ENCODE measurements at regions not wholly inside any gene's neighbourhood (a gene's known extent, or its start where the extent isn't known, plus 50 kb on each side); places are given as distances from the start of the nearest gene placed in this dataset.

GRCh38 chr6:87817183-87817582, 115.2 kb upstream of the AKIRIN2 start:
- Histone ChIP-seq H3K27me3 (peaks cover 0 to 4% of the 10 kb centered on the region in 2 donors), H3K36me3 (no peaks in the 10 kb centered on the region), H3K4me3 (no peak overlapping the region), H3K9me3 (no peaks in the 10 kb centered on the region), H3K27ac (no peak overlapping the region), H3K4me1 (peaks cover 0 to 7% (median 0%) of the 10 kb centered on the region in 4 donors)
- intact Hi-C loops (cut with DNase I; ENCODE audit: low total_unique reads) = no loop called here
- no peak for DNase-seq
- TF ChIP-seq CTCF (IDR thresholded peaks at IDR 0.05) = no peak

GRCh38 chr6:87815449-87815848, 113.4 kb upstream of the AKIRIN2 start:
- Histone ChIP-seq H3K4me1 (peaks cover 0 to 7% (median 0%) of the 10 kb centered on the region in 4 donors), H3K27me3 (peaks cover 0 to 4% of the 10 kb centered on the region in 2 donors), H3K27ac (no peak overlapping the region), H3K4me3 (no peak overlapping the region), H3K9me3 (no peaks in the 10 kb centered on the region), H3K36me3 (no peaks in the 10 kb centered on the region)
- DNase-seq = no peak
- intact Hi-C loops (cut with DNase I; ENCODE audit: low total_unique reads) = no loop called here
- TF ChIP-seq CTCF (IDR thresholded peaks at IDR 0.05) = no peak

- H3K36me3 ChIP-seq = no peaks in the 10 kb centered on the region
- no peak overlapping the region for H3K27ac ChIP-seq
- no peak for DNase-seq
- H3K27me3 ChIP-seq = peaks cover 0 to 4% of the 10 kb centered on the region in 2 donors
- no peaks in the 10 kb centered on the region for H3K9me3 ChIP-seq
- H3K4me1 ChIP-seq = peaks cover 0 to 8% (median 2%) of the 10 kb centered on the region in 4 donors
- TF ChIP-seq CTCF (IDR thresholded peaks at IDR 0.05) = no peak
- H3K4me3 ChIP-seq = no peak overlapping the region
- intact Hi-C loops (cut with DNase I; ENCODE audit: low total_unique reads) = no loop called here
Measured at GRCh38 chr6:87808005-87808757, 106.1 kb upstream of the AKIRIN2 start.

GRCh38 chr6:87807475-87807874, 105.4 kb upstream of the AKIRIN2 start:
- no peak overlapping the region for H3K27ac ChIP-seq
- TF ChIP-seq CTCF (IDR thresholded peaks at IDR 0.05) = no peak
- H3K4me3 ChIP-seq = no peak overlapping the region
- DNase-seq = no peak
- intact Hi-C loops (cut with DNase I; ENCODE audit: low total_unique reads) = no loop called here
- H3K4me1 ChIP-seq = peaks cover 0 to 8% (median 2%) of the 10 kb centered on the region in 4 donors
- H3K27me3 ChIP-seq = no peaks in the 10 kb centered on the region
- H3K36me3 ChIP-seq = no peaks in the 10 kb centered on the region
- no peaks in the 10 kb centered on the region for H3K9me3 ChIP-seq

- H3K4me3 ChIP-seq = no peak overlapping the region
- no peak for DNase-seq
- no peak overlapping the region for H3K27ac ChIP-seq
- H3K27me3 ChIP-seq = no peaks in the 10 kb centered on the region
- H3K36me3 ChIP-seq = no peaks in the 10 kb centered on the region
- no peaks in the 10 kb centered on the region for H3K9me3 ChIP-seq
- H3K4me1 ChIP-seq = peaks cover 0 to 8% (median 2%) of the 10 kb centered on the region in 4 donors
- intact Hi-C loops (cut with DNase I; ENCODE audit: low total_unique reads) = no loop called here
- no peak for TF ChIP-seq CTCF (IDR thresholded peaks at IDR 0.05)
Measured at GRCh38 chr6:87806635-87807034, 104.6 kb upstream of the AKIRIN2 start.
